Coronary artery (tissue), 2 donors: ENCODE measurements at regions not wholly inside any gene's neighbourhood (a gene's known extent, or its start where the extent isn't known, plus 50 kb on each side); places are given as distances from the start of the nearest gene placed in this dataset.
"Not testable (repeated sequence)": the region's sequence is repeated elsewhere in the genome, so short reads cannot be mapped to it uniquely, and the experiment has no call there.

Experiments
- DNase-seq: peaks from one replicate; pipeline ENCODE4 v3.0.0-alpha.2; 2017; ENCODE audit warnings: low spot score
- H3K27ac ChIP-seq, 2 donors: fragments of 200-600 bp; sonication (generic); one replicate each; pipeline ENCODE4 v1.5.1; 2016 to 2019
- H3K4me3 ChIP-seq: fragments of 200-600 bp; sonication (generic); 2 replicates; pipeline ENCODE4 v1.5.1; 2016; ENCODE audit warnings: mild to moderate bottlenecking, moderate library complexity
- CTCF ChIP-seq: fragments of 200-600 bp; sonication (generic); IDR thresholded peaks from one replicate; pipeline ENCODE4 v1.5.1; 2019; ENCODE audit warnings: antibody characterized with exemption

- TF ChIP-seq CTCF, result no peak
- DNase-seq, result no peak
- no peak overlapping the region for H3K27ac ChIP-seq
- no peak overlapping the region for H3K4me3 ChIP-seq
Measured at GRCh38 chr7:152911922-152912321, 152.4 kb downstream of the ACTR3B start.

GRCh38 chr7:152912511-152912910 is 153.0 kb downstream of the ACTR3B start:
- Histone ChIP-seq H3K4me3 (no peak overlapping the region), H3K27ac (no peak overlapping the region)
- no peak for TF ChIP-seq CTCF
- no peak for DNase-seq

- Histone ChIP-seq H3K4me3 (no peak overlapping the region), H3K27ac (no peak overlapping the region)
- no peak for TF ChIP-seq CTCF
- DNase-seq, result no peak
Measured at GRCh38 chr7:152913492-152913891, 153.9 kb downstream of the ACTR3B start.

- no peak for TF ChIP-seq CTCF
- DNase-seq, result no peak
- no peak overlapping the region for H3K4me3 ChIP-seq
- H3K27ac ChIP-seq, result no peak overlapping the region
Measured at GRCh38 chr7:152914014-152914844, 154.7 kb downstream of the ACTR3B start.

- not testable (repeated sequence) for DNase-seq, H3K27ac ChIP-seq, H3K4me3 ChIP-seq
Measured at GRCh38 chr7:152914845-152915102, 155.2 kb downstream of the ACTR3B start.

- H3K4me3 ChIP-seq, result no peak overlapping the region
- no peak overlapping the region for H3K27ac ChIP-seq
- no peak for DNase-seq
- TF ChIP-seq CTCF, result no peak
Measured at GRCh38 chr7:152922318-152923081, 162.9 kb downstream of the ACTR3B start.

GRCh38 chr7:152923711-152924110 is 164.2 kb downstream of the ACTR3B start:
- no peak for TF ChIP-seq CTCF
- Histone ChIP-seq H3K27ac (no peak overlapping the region), H3K4me3 (no peak overlapping the region)
- no peak for DNase-seq
